NCI-H2081 treated with DMSO at 0.1 percent for 48 hours (cell line): ENCODE measurements at regions not wholly inside any gene's neighbourhood (a gene's known extent, or its start where the extent isn't known, plus 50 kb on each side); places are given as distances from the start of the nearest gene placed in this dataset.

Experiments used
- DNase-seq: peaks from one replicate; lab custom pipeline; 2025; lab: John Stamatoyannopoulos, UW

GRCh38 chr18:71754246-71754645 lies 789.9 kb downstream of the CBLN2 start:
- no peak for DNase-seq

- DNase-seq = no peak
These were observed 800.5 kb downstream of the CBLN2 start for GRCh38 chr18:71743634-71744033.

- DNase-seq = no peak
These were observed 814.5 kb downstream of the CBLN2 start for GRCh38 chr18:71729611-71730010.

- DNase-seq = no peak
These were observed 816.2 kb downstream of the CBLN2 start for GRCh38 chr18:71727909-71728308.

GRCh38 chr18:71725256-71725655 lies 818.9 kb downstream of the CBLN2 start:
- no peak for DNase-seq

- no peak for DNase-seq
These were observed 836.1 kb downstream of the CBLN2 start for GRCh38 chr18:71707985-71708500.

GRCh38 chr18:71707400-71707799 lies 836.7 kb downstream of the CBLN2 start:
- DNase-seq = no peak

- DNase-seq = no peak
These were observed 854.6 kb downstream of the CBLN2 start for GRCh38 chr18:71689416-71690160.

GRCh38 chr18:71682591-71682990 lies 861.6 kb downstream of the CBLN2 start:
- no peak for DNase-seq

GRCh38 chr18:71678144-71678543 lies 866.0 kb downstream of the CBLN2 start:
- no peak for DNase-seq

GRCh38 chr18:71673954-71674353 lies 870.2 kb downstream of the CBLN2 start:
- DNase-seq = no peak

GRCh38 chr18:71673498-71673897 lies 870.6 kb downstream of the CBLN2 start:
- no peak for DNase-seq

GRCh38 chr18:71666481-71666880 lies 877.7 kb downstream of the CBLN2 start:
- no peak for DNase-seq

- no peak for DNase-seq
These were observed 879.0 kb downstream of the CBLN2 start for GRCh38 chr18:71665131-71665530.

- no peak for DNase-seq
These were observed 900.3 kb downstream of the CBLN2 start for GRCh38 chr18:71643822-71644221.

- DNase-seq = no peak
These were observed 913.4 kb downstream of the CBLN2 start for GRCh38 chr18:71630696-71631095.

GRCh38 chr18:71625556-71626090 lies 918.5 kb downstream of the CBLN2 start:
- no peak for DNase-seq

- no peak for DNase-seq
These were observed 945.8 kb downstream of the CBLN2 start for GRCh38 chr18:71598374-71598773.

GRCh38 chr18:71597219-71597618 lies 946.9 kb downstream of the CBLN2 start:
- no peak for DNase-seq

- DNase-seq = no peak
These were observed 960.9 kb downstream of the CBLN2 start for GRCh38 chr18:71583252-71583651.

- DNase-seq = no peak
These were observed 989.5 kb downstream of the CBLN2 start for GRCh38 chr18:71554686-71555085.

GRCh38 chr18:71541643-71542042 lies 1002.5 kb downstream of the CBLN2 start:
- no peak for DNase-seq

- no peak for DNase-seq
These were observed 1014.3 kb downstream of the CBLN2 start for GRCh38 chr18:71529703-71530303.
